A549 (cell line): ENCODE measurements at regions not wholly inside any gene's neighbourhood (a gene's known extent, or its start where the extent isn't known, plus 50 kb on each side); places are given as distances from the start of the nearest gene placed in this dataset.

Source experiments
- ATAC-seq, 2 experiments: fragments of 200-7000 bp in 1 of 2; fragments of >200 bp in 1 of 2; cut with Nextera tagmentation in 1 of 2; cut with Tn5 transposase in 1 of 2; 3 replicates each; pipeline versions ENCODE4 v1.8.0 to v1.9.1; 2018 to 2020; ENCODE audit warnings: mild to moderate bottlenecking in 1 of 2, moderate library complexity in 1 of 2
- CTCF ChIA-PET: fragments of 300-600 bp; sonication (Branson Sonifier 250); formaldehyde crosslinking; extraction: SDS; loops from one replicate; lab custom pipeline; 2021; ENCODE audit warnings: antibody characterized with exemption, inconsistent platforms; lab: Yijun Ruan, JAX
- POLR2A ChIA-PET: fragments of 350-600 bp; formaldehyde crosslinking; extraction: SDS; loops from one replicate; lab custom pipeline; 2021; ENCODE audit warnings: antibody characterized with exemption, inconsistent platforms; lab: Yijun Ruan, JAX
- DNase-seq, 2 experiments: peaks; one replicate each; pipeline versions ENCODE4 v3.0.0 to v3.0.0-alpha.2; 2011 to 2016; ENCODE audit warnings: low read depth in 1 of 2, low spot score in 1 of 2
- FAIRE-seq: peaks from 2 replicates; lab custom pipeline; 2011; peaks lifted over from hg19 to GRCh38; lab: Jason Lieb, UNC
- H3K27ac ChIP-seq, 2 experiments: fragments of >200 bp; sonication (Bioruptor Twin); formaldehyde crosslinking; 3 replicates each; pipeline ENCODE4 v1.5.1; 2016 to 2017
- H3K4me1 ChIP-seq: fragments of >200 bp; sonication (Bioruptor Twin); formaldehyde crosslinking; 3 replicates; pipeline ENCODE4 v1.6.1; 2016
- H3K4me2 ChIP-seq: fragments of >200 bp; sonication (Bioruptor Twin); formaldehyde crosslinking; 3 replicates; pipeline ENCODE4 v1.6.1; 2016
- H3K4me3 ChIP-seq: fragments of >200 bp; sonication (Bioruptor Twin); formaldehyde crosslinking; 3 replicates; pipeline ENCODE4 v1.5.1; 2016
- H3K9me3 ChIP-seq: fragments of >200 bp; sonication (Bioruptor Twin); formaldehyde crosslinking; 3 replicates; pipeline ENCODE4 v1.6.1; 2016
- BCL3 ChIP-seq: fragments of >200 bp; sonication (Bioruptor Twin); formaldehyde crosslinking; IDR thresholded peaks from 3 replicates; pipeline ENCODE4 v1.6.1; 2016
- CBX2 ChIP-seq: fragments of 200-600 bp; sonication (generic); IDR thresholded peaks from 2 replicates; pipeline ENCODE4 v1.6.1; 2016; ENCODE audit warnings: low read depth, mild to moderate bottlenecking, borderline replicate concordance
- CEBPB ChIP-seq, 2 experiments: fragments of >200 bp in 1 of 2; sonication (Bioruptor Twin) in 1 of 2; formaldehyde crosslinking in 1 of 2; IDR thresholded peaks; 2 replicates each; pipeline ENCODE4 v1.6.1; 2012 to 2016
- CHD2 ChIP-seq: fragments of 150-350 bp; IDR thresholded peaks from 2 replicates; pipeline ENCODE4 v1.6.1; 2014; ENCODE audit warnings: low read length; ENCODE audit not compliant: partially characterized antibody
- EP300 ChIP-seq, 2 experiments: fragments of >200 bp; sonication (Bioruptor Twin); formaldehyde crosslinking; IDR thresholded peaks; 2 replicates in 1 of 2; 3 replicates in 1 of 2; pipeline ENCODE4 v1.6.1; 2016 to 2017
- FOSL2 ChIP-seq, 2 experiments: fragments of 450-650 bp in 1 of 2; fragments of >200 bp in 1 of 2; sonication (Bioruptor Twin) in 1 of 2; formaldehyde crosslinking; IDR thresholded peaks; 2 replicates each; pipeline versions ENCODE4 v1.5.0 to v1.6.1; 2016 to 2020; ENCODE audit warnings: mild to moderate bottlenecking in 1 of 2, moderate library complexity in 1 of 2
- FOXS1 ChIP-seq: fragments of 250-450 bp; sonication (Bioruptor Pico); IDR thresholded peaks from 2 replicates; pipeline ENCODE4 v1.5.0; 2020; ENCODE audit warnings: mild to moderate bottlenecking, moderate library complexity
- GATA3 ChIP-seq: IDR thresholded peaks from 2 replicates; pipeline ENCODE4 v1.6.1; 2012; ENCODE audit warnings: borderline replicate concordance
- HOXA7 ChIP-seq: fragments of 250-450 bp; sonication (Bioruptor Pico); IDR thresholded peaks from 2 replicates; pipeline ENCODE4 v1.5.0; 2020; ENCODE audit warnings: mild to moderate bottlenecking, moderate library complexity
- HOXB13 ChIP-seq: fragments of 250-450 bp; sonication (Bioruptor Pico); IDR thresholded peaks from 2 replicates; pipeline ENCODE4 v1.5.0; 2020; ENCODE audit warnings: low read depth, mild to moderate bottlenecking, moderate library complexity
- HOXB5 ChIP-seq: fragments of 250-450 bp; sonication (Bioruptor Pico); IDR thresholded peaks from 2 replicates; pipeline ENCODE4 v1.5.0; 2020; ENCODE audit warnings: mild to moderate bottlenecking, moderate library complexity
- JUNB ChIP-seq: fragments of >200 bp; sonication (Bioruptor Twin); formaldehyde crosslinking; IDR thresholded peaks from 2 replicates; pipeline ENCODE4 v1.6.1; 2016
- KDM1A ChIP-seq: fragments of 200-600 bp; sonication (generic); IDR thresholded peaks from 2 replicates; pipeline ENCODE4 v1.6.1; 2016; ENCODE audit warnings: low read depth, mild to moderate bottlenecking
- KDM5A ChIP-seq: fragments of 200-600 bp; sonication (generic); IDR thresholded peaks from 2 replicates; pipeline ENCODE4 v1.6.1; 2016; ENCODE audit warnings: antibody characterized with exemption, mild to moderate bottlenecking
- MAFK ChIP-seq: fragments of 450-650 bp; IDR thresholded peaks from 2 replicates; pipeline ENCODE4 v1.6.1; 2014; ENCODE audit not compliant: partially characterized antibody
- MAX ChIP-seq: IDR thresholded peaks from 2 replicates; pipeline ENCODE4 v1.6.1; 2012
- MAZ ChIP-seq: fragments of 150-350 bp; IDR thresholded peaks from 2 replicates; pipeline ENCODE4 v1.6.1; 2014; ENCODE audit warnings: antibody characterized with exemption, low read depth, low read length, borderline replicate concordance
- NFE2L2 ChIP-seq: fragments of 150-350 bp; conservative IDR thresholded peaks from 2 replicates; pipeline ENCODE4 v1.6.1; 2014; ENCODE audit warnings: low read length
- NPAS2 ChIP-seq: fragments of 250-450 bp; sonication (Bioruptor Pico); IDR thresholded peaks from 2 replicates; pipeline ENCODE4 v1.8.0; 2022; ENCODE audit warnings: mild to moderate bottlenecking, moderate library complexity, borderline replicate concordance
- PHF8 ChIP-seq: fragments of 200-600 bp; sonication (generic); IDR thresholded peaks from 2 replicates; pipeline ENCODE4 v1.6.1; 2016; ENCODE audit warnings: low read depth, mild to moderate bottlenecking, antibody characterized with exemption, moderate library complexity, borderline replicate concordance
- RARB ChIP-seq: fragments of 250-450 bp; sonication (Bioruptor Pico); IDR thresholded peaks from 2 replicates; pipeline ENCODE4 v1.8.0; 2021; ENCODE audit warnings: mild to moderate bottlenecking, moderate library complexity
- RCOR1 ChIP-seq: fragments of 150-350 bp; IDR thresholded peaks from 2 replicates; pipeline ENCODE4 v1.6.1; 2014; ENCODE audit warnings: antibody characterized with exemption, low read length, low read depth
- RFX5 ChIP-seq: fragments of 450-650 bp; IDR thresholded peaks from 2 replicates; pipeline ENCODE4 v1.7.1; 2014; ENCODE audit warnings: antibody characterized with exemption, mild to moderate bottlenecking, moderate library complexity
- SMC3 ChIP-seq: fragments of >200 bp; sonication (Bioruptor Twin); formaldehyde crosslinking; IDR thresholded peaks from 3 replicates; pipeline ENCODE4 v1.6.1; 2018; ENCODE audit warnings: inconsistent platforms
- SREBF2 ChIP-seq: fragments of 450-650 bp; IDR thresholded peaks from 2 replicates; pipeline ENCODE4 v1.6.1; 2014; ENCODE audit warnings: mild to moderate bottlenecking, moderate library complexity
- TP53 ChIP-seq: fragments of 250-450 bp; sonication (Bioruptor Pico); IDR thresholded peaks from 2 replicates; pipeline ENCODE4 v1.5.0; 2021; ENCODE audit warnings: mild to moderate bottlenecking, moderate library complexity
- ZFP36 ChIP-seq: fragments of 450-650 bp; IDR thresholded peaks from 2 replicates; pipeline ENCODE4 v1.6.1; 2014; ENCODE audit warnings: borderline replicate concordance; ENCODE audit not compliant: partially characterized antibody
- WGBS: methylation state at CpG from one replicate; pipeline ENCODE4 v1.1.6; 2017; ENCODE audit errors: missing lambda C conversion rate; 5-methylcytosine and 5-hydroxymethylcytosine counted together

GRCh38 chr10:128570319-128570995 is 444.2 kb upstream of the MKI67 start:
- 13% methylated on average over 10 of the region's 12 CpGs for WGBS
- FAIRE-seq (no peak), ATAC-seq (no peak), DNase-seq (no peak)
- TF ChIP-seq HOXA7 (CRISPR knock-in tag): no peak
- H3K27ac ChIP-seq: no peak overlapping the region
- ChIA-PET CTCF (no interaction called here), POLR2A (no interaction called here)
- no peak overlapping the region for H3K4me2 ChIP-seq
- no peaks in the 10 kb centered on the region for H3K4me1 ChIP-seq
- H3K9me3 ChIP-seq: no peaks in the 10 kb centered on the region
- H3K4me3 ChIP-seq: no peak overlapping the region

GRCh38 chr10:128571071-128571470 is 444.8 kb upstream of the MKI67 start:
- FAIRE-seq (no peak), DNase-seq (no peak), ATAC-seq (no peak)
- Histone ChIP-seq H3K9me3 (no peaks in the 10 kb centered on the region), H3K4me3 (no peak overlapping the region), H3K4me1 (no peaks in the 10 kb centered on the region), H3K4me2 (no peak overlapping the region), H3K27ac (no peak overlapping the region)
- WGBS: 7% methylated on average over 4 of the region's 4 CpGs
- TF ChIP-seq ZFP36 (no peak), RCOR1 (no peak), HOXA7 (CRISPR knock-in tag) (no peak), KDM1A (no peak)
- POLR2A ChIA-PET: no interaction called here
- CTCF ChIA-PET: no interaction called here

GRCh38 chr10:128571745-128572144 is 445.5 kb upstream of the MKI67 start:
- POLR2A ChIA-PET: no interaction called here

GRCh38 chr10:128572696-128573095 is 446.5 kb upstream of the MKI67 start:
- no peak overlapping the region for H3K4me2 ChIP-seq
- POLR2A ChIA-PET: no interaction called here
- no peak for TF ChIP-seq CBX2
- no peak for TF ChIP-seq MAZ
- no peak for TF ChIP-seq MAFK
- TF ChIP-seq KDM5A: no peak
- no peak for TF ChIP-seq FOXS1
- TF ChIP-seq HOXB5 (CRISPR knock-in tag): no peak
- TF ChIP-seq RFX5: no peak
- no peak for TF ChIP-seq GATA3
- TF ChIP-seq CHD2: no peak
- TF ChIP-seq MAX: no peak
- no peak for TF ChIP-seq NFE2L2
- TF ChIP-seq RARB (CRISPR knock-in tag): no peak
- no peak for TF ChIP-seq EP300 (IDR thresholded peaks at IDR 0.05)
- TF ChIP-seq FOSL2 (IDR thresholded peaks at IDR 0.05): no peak
- TF ChIP-seq FOSL2 (CRISPR knock-in tag; IDR thresholded peaks at IDR 0.05): no peak
- TF ChIP-seq SREBF2: no peak
- TF ChIP-seq PHF8: no peak
- no peaks in the 10 kb centered on the region for H3K4me1 ChIP-seq
- FAIRE-seq (no peak), ATAC-seq (no peak), DNase-seq (no peak)
- H3K4me3 ChIP-seq: no peak overlapping the region
- WGBS: 0% methylated on average over 4 of the region's 7 CpGs
- H3K9me3 ChIP-seq: no peaks in the 10 kb centered on the region
- H3K27ac ChIP-seq: no peak overlapping the region
- CTCF ChIA-PET: interaction anchor here (1.0 kb wide), 1 partner anchor 42 kb away, joined by 4 read pairs; no protein-coding TSS in a partner anchor

More at GRCh38 chr10:128571745-128572144, 445.5 kb upstream of the MKI67 start:
- Histone ChIP-seq H3K4me3 (no peak overlapping the region), H3K27ac (no peak overlapping the region), H3K4me1 (no peaks in the 10 kb centered on the region), H3K9me3 (no peaks in the 10 kb centered on the region), H3K4me2 (no peak overlapping the region)
- peak in 1 of 2 experiments; percentile 57; a peak in 3 of 6 replicates for ATAC-seq
- DNase-seq: no peak
- no peak for FAIRE-seq
- CTCF ChIA-PET: interaction anchor here (1.0 kb wide), 1 partner anchor 41 kb away, joined by 4 read pairs; no protein-coding TSS in a partner anchor
- TF ChIP-seq MAX (no peak), BCL3 (no peak), CEBPB (IDR thresholded peaks at IDR 0.05) (no peak), JUNB (no peak), NPAS2 (no peak), EP300 (IDR thresholded peaks at IDR 0.05) (no peak), HOXA7 (CRISPR knock-in tag) (no peak), HOXB13 (CRISPR knock-in tag) (no peak), TP53 (CRISPR knock-in tag) (no peak), SMC3 (no peak), NFE2L2 (no peak)
- WGBS: 6% methylated on average over 3 of the region's 3 CpGs
